IPS DF 19.7 (cell line): ENCODE measurements at regions not wholly inside any gene's neighbourhood (a gene's known extent, or its start where the extent isn't known, plus 50 kb on each side); places are given as distances from the start of the nearest gene placed in this dataset.
"Not testable (repeated sequence)": the region's sequence is repeated elsewhere in the genome, so short reads cannot be mapped to it uniquely, and the experiment has no call there.

Experiments
- DNase-seq: peaks from one replicate; pipeline ENCODE4 v3.0.0-alpha.2; 2013; ENCODE audit warnings: low read depth, low spot score

- no peak for DNase-seq
These were observed 234.6 kb upstream of the AFF2 start for GRCh38 chrX:148265829-148266228.

- DNase-seq, result no peak
These were observed 231.7 kb upstream of the AFF2 start for GRCh38 chrX:148268673-148269072.

- no peak for DNase-seq
These were observed 230.9 kb upstream of the AFF2 start for GRCh38 chrX:148269513-148269912.

- DNase-seq, result no peak
These were observed 229.9 kb upstream of the AFF2 start for GRCh38 chrX:148270499-148270898.

GRCh38 chrX:148271263-148271662 lies 229.2 kb upstream of the AFF2 start:
- no peak for DNase-seq

GRCh38 chrX:148281920-148282319 lies 218.5 kb upstream of the AFF2 start:
- DNase-seq, result no peak

GRCh38 chrX:148282504-148282903 lies 217.9 kb upstream of the AFF2 start:
- no peak for DNase-seq

GRCh38 chrX:148284056-148284455 lies 216.4 kb upstream of the AFF2 start:
- no peak for DNase-seq

GRCh38 chrX:148284821-148285220 lies 215.6 kb upstream of the AFF2 start:
- DNase-seq, result no peak

- no peak for DNase-seq
These were observed 212.0 kb upstream of the AFF2 start for GRCh38 chrX:148288451-148288850.

GRCh38 chrX:148290041-148290440 lies 210.4 kb upstream of the AFF2 start:
- peak; percentile 35 for DNase-seq

GRCh38 chrX:148290931-148291330 lies 209.5 kb upstream of the AFF2 start:
- no peak for DNase-seq

GRCh38 chrX:148298737-148299136 lies 201.7 kb upstream of the AFF2 start:
- no peak for DNase-seq

- DNase-seq, result not testable (repeated sequence)
These were observed 195.2 kb upstream of the AFF2 start for GRCh38 chrX:148305214-148305613.

GRCh38 chrX:148309413-148309812 lies 191.0 kb upstream of the AFF2 start:
- no peak for DNase-seq

GRCh38 chrX:148310426-148311165 lies 189.8 kb upstream of the AFF2 start:
- DNase-seq, result no peak

- DNase-seq, result no peak
These were observed 188.9 kb upstream of the AFF2 start for GRCh38 chrX:148311544-148311943.

- DNase-seq, result no peak
These were observed 185.5 kb upstream of the AFF2 start for GRCh38 chrX:148314876-148315275.

- DNase-seq, result no peak
These were observed 184.0 kb upstream of the AFF2 start for GRCh38 chrX:148316446-148316845.

GRCh38 chrX:148322906-148323305 lies 177.5 kb upstream of the AFF2 start:
- DNase-seq, result no peak

- DNase-seq, result no peak
These were observed 166.4 kb upstream of the AFF2 start for GRCh38 chrX:148333989-148334388.

- DNase-seq, result no peak
These were observed 162.5 kb upstream of the AFF2 start for GRCh38 chrX:148337873-148338272.

GRCh38 chrX:148354916-148355315 lies 145.5 kb upstream of the AFF2 start:
- no peak for DNase-seq

- no peak for DNase-seq
These were observed 138.8 kb upstream of the AFF2 start for GRCh38 chrX:148361641-148362040.
